Ascending aorta (tissue), 2 donors: ENCODE measurements at regions not wholly inside any gene's neighbourhood (a gene's known extent, or its start where the extent isn't known, plus 50 kb on each side); places are given as distances from the start of the nearest gene placed in this dataset.
A peak's percentile ranks its signal among the peaks of the same experiment; 100 is the strongest.

Experiments
- DNase-seq, 2 donors: peaks; one replicate each; pipeline ENCODE4 v3.0.0-alpha.2; 2019; ENCODE audit warnings: low spot score in 2 of 2
- H3K27ac ChIP-seq, 2 donors: fragments of 200-600 bp; sonication (generic); one replicate each; pipeline ENCODE4 v1.5.1; 2016 to 2017; ENCODE audit warnings: mild to moderate bottlenecking in 1 of 2
- H3K27me3 ChIP-seq: fragments of 200-600 bp; sonication (generic); one replicate; pipeline ENCODE4 v1.5.1; 2017
- H3K36me3 ChIP-seq, 2 donors: fragments of 200-600 bp; sonication (generic); one replicate each; pipeline ENCODE4 v1.5.1; 2016
- H3K4me1 ChIP-seq, 2 donors: fragments of 200-600 bp; sonication (generic); one replicate each; pipeline ENCODE4 v1.5.1; 2016 to 2017; ENCODE audit warnings: mild to moderate bottlenecking in 1 of 2
- H3K4me3 ChIP-seq, 2 donors: fragments of 200-600 bp; sonication (generic); one replicate each; pipeline ENCODE4 v1.5.1; 2016 to 2017; ENCODE audit warnings: mild to moderate bottlenecking in 1 of 2
- H3K9me3 ChIP-seq, 2 donors: fragments of 200-600 bp; sonication (generic); one replicate each; pipeline ENCODE4 v1.5.1; 2016
- CTCF ChIP-seq, 3 experiments: fragments of 200-600 bp in 2 of 3; fragments of 450-650 bp in 1 of 3; sonication (generic) in 2 of 3; IDR thresholded peaks; one replicate each; pipeline ENCODE4 v1.5.1; 2016 to 2019; ENCODE audit warnings: antibody characterized with exemption in 3 of 3, mild to moderate bottlenecking in 1 of 3, moderate library complexity in 1 of 3
- intact Hi-C: fragments of 100-400 bp; cut with DNase I; formaldehyde crosslinking; loops from one replicate; pipeline ENCODE4 v1.15.1; 2023

GRCh38 chr3:124274051-124274450, 282.1 kb upstream of the ROPN1 start:
- DNase-seq: peak in 1 of 2 donors; percentile 12
- H3K9me3 ChIP-seq: no peaks in the 10 kb centered on the region
- H3K4me3 ChIP-seq: no peak overlapping the region
- intact Hi-C loops: no loop called here
- no peak for TF ChIP-seq CTCF (IDR thresholded peaks at IDR 0.05)
- peak overlapping the region; percentile 92 to 98 for H3K27ac ChIP-seq
- H3K36me3 ChIP-seq: peaks cover 3 to 4% of the 10 kb centered on the region in 2 donors
- H3K27me3 ChIP-seq: no peaks in the 10 kb centered on the region
- H3K4me1 ChIP-seq: peaks cover 44 to 75% of the 10 kb centered on the region in 2 donors

GRCh38 chr3:124275412-124275811, 283.5 kb upstream of the ROPN1 start:
- Histone ChIP-seq H3K4me3 (no peak overlapping the region), H3K27me3 (no peaks in the 10 kb centered on the region), H3K4me1 (peaks cover 57 to 89% of the 10 kb centered on the region in 2 donors), H3K9me3 (no peaks in the 10 kb centered on the region), H3K27ac (peak overlapping the region; percentile 92 to 98), H3K36me3 (no peaks in the 10 kb centered on the region)
- intact Hi-C loops: no loop called here
- TF ChIP-seq CTCF (IDR thresholded peaks at IDR 0.05): no peak
- DNase-seq: peak in 1 of 2 donors; percentile 74

- Histone ChIP-seq H3K27me3 (no peaks in the 10 kb centered on the region), H3K27ac (peak overlapping the region; percentile 92 to 98), H3K4me1 (peaks cover 58 to 95% of the 10 kb centered on the region in 2 donors), H3K9me3 (no peaks in the 10 kb centered on the region), H3K4me3 (no peak overlapping the region), H3K36me3 (no peaks in the 10 kb centered on the region)
- intact Hi-C loops: loop anchor here (2.0 kb wide), 2 partner anchors 27 to 243 kb away; partner anchors contain the start of gene KALRN
- no peak for TF ChIP-seq CTCF (IDR thresholded peaks at IDR 0.05)
- DNase-seq: peak in 1 of 2 donors; percentile 63
Observed at GRCh38 chr3:124276133-124276532, 284.2 kb upstream of the ROPN1 start.

GRCh38 chr3:124276539-124277143, 284.7 kb upstream of the ROPN1 start:
- DNase-seq: no peak
- no peaks in the 10 kb centered on the region for H3K9me3 ChIP-seq
- H3K4me1 ChIP-seq: peaks cover 55 to 96% of the 10 kb centered on the region in 2 donors
- intact Hi-C loops: loop anchor here (2.0 kb wide), 2 partner anchors 28 to 244 kb away; partner anchors contain the start of gene KALRN
- peak overlapping the region; percentile 92 to 98 for H3K27ac ChIP-seq
- H3K4me3 ChIP-seq: no peak overlapping the region
- H3K36me3 ChIP-seq: no peaks in the 10 kb centered on the region
- TF ChIP-seq CTCF (IDR thresholded peaks at IDR 0.05): no peak
- H3K27me3 ChIP-seq: no peaks in the 10 kb centered on the region

- Histone ChIP-seq H3K4me3 (peak overlapping the region in 1 of 2 donors; percentile 10), H3K4me1 (peaks cover 53 to 96% of the 10 kb centered on the region in 2 donors), H3K9me3 (no peaks in the 10 kb centered on the region), H3K27me3 (no peaks in the 10 kb centered on the region), H3K36me3 (no peaks in the 10 kb centered on the region), H3K27ac (peak overlapping the region; percentile 92 to 98)
- DNase-seq: peak in 1 of 2 donors; percentile 86
- peak in 1 of 3 experiments; percentile 11 for TF ChIP-seq CTCF (IDR thresholded peaks at IDR 0.05)
- intact Hi-C loops: loop anchor here (2.0 kb wide), 2 partner anchors 29 to 245 kb away; partner anchors contain the start of gene KALRN
Observed at GRCh38 chr3:124277144-124277890, 285.4 kb upstream of the ROPN1 start.
